Right atrium auricular region (tissue), 2 donors: ENCODE measurements at regions not wholly inside any gene's neighbourhood (a gene's known extent, or its start where the extent isn't known, plus 50 kb on each side); places are given as distances from the start of the nearest gene placed in this dataset.

Experiments
- DNase-seq: peaks from one replicate; pipeline ENCODE4 v3.0.0-alpha.2; 2019; ENCODE audit warnings: low spot score
- H3K27ac ChIP-seq, 2 donors: fragments of 200-600 bp; sonication (generic); 1 replicate in 1 of 2; 2 replicates in 1 of 2; pipeline ENCODE4 v1.5.1; 2016 to 2019
- H3K27me3 ChIP-seq, 2 donors: fragments of 200-600 bp; sonication (generic); one replicate each; pipeline versions ENCODE4 v1.5.1 to v1.6.0; 2017 to 2019
- H3K36me3 ChIP-seq: fragments of 200-600 bp; sonication (generic); one replicate; pipeline ENCODE4 v1.5.1; 2016
- H3K4me1 ChIP-seq, 2 donors: fragments of 200-600 bp; sonication (generic); one replicate each; pipeline versions ENCODE4 v1.5.1 to v1.6.0; 2017 to 2019
- H3K4me3 ChIP-seq, 2 donors: fragments of 200-600 bp; sonication (generic); 1 replicate in 1 of 2; 2 replicates in 1 of 2; pipeline ENCODE4 v1.5.1; 2017 to 2019; ENCODE audit warnings: mild to moderate bottlenecking in 1 of 2, moderate library complexity in 1 of 2
- H3K9me3 ChIP-seq, 2 donors: fragments of 200-600 bp; sonication (generic); one replicate each; pipeline ENCODE4 v1.5.1; 2019
- TF ChIP-seq, protein P1 (sequence below), 2 donors: fragments of 200-600 bp; sonication (generic); IDR thresholded peaks; one replicate each; pipeline ENCODE4 v1.5.1; 2019; ENCODE audit warnings: antibody characterized with exemption in 2 of 2

DNA sequence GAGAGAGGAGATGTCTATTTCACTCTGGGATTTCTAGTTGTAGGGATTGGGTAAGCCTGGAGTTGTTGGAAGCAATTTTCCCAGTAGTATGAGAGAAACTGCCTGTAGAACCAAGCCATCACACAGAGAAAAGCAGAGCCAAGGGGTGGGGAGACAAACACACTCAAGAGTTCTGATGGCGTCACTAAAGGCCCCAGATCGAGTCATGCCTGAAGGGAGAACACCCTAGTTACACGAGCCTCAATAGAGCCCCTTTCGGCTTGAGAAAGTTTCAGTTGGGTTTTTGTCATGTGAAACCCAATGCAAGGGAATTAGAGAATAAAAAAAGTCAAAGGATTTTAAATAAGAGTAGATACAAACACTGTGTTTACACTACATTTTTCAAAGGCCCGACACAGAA, 66.1 kb upstream of the PFN2 start:
- H3K36me3 ChIP-seq: no peaks in the 10 kb centered on the region
- H3K4me3 ChIP-seq: no peak overlapping the region
- DNase-seq: no peak
- H3K4me1 ChIP-seq: no peaks in the 10 kb centered on the region
- H3K9me3 ChIP-seq: peaks cover 0 to 11% of the 10 kb centered on the region in 2 donors
- TF ChIP-seq, protein P1, sequence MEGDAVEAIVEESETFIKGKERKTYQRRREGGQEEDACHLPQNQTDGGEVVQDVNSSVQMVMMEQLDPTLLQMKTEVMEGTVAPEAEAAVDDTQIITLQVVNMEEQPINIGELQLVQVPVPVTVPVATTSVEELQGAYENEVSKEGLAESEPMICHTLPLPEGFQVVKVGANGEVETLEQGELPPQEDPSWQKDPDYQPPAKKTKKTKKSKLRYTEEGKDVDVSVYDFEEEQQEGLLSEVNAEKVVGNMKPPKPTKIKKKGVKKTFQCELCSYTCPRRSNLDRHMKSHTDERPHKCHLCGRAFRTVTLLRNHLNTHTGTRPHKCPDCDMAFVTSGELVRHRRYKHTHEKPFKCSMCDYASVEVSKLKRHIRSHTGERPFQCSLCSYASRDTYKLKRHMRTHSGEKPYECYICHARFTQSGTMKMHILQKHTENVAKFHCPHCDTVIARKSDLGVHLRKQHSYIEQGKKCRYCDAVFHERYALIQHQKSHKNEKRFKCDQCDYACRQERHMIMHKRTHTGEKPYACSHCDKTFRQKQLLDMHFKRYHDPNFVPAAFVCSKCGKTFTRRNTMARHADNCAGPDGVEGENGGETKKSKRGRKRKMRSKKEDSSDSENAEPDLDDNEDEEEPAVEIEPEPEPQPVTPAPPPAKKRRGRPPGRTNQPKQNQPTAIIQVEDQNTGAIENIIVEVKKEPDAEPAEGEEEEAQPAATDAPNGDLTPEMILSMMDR (IDR thresholded peaks at IDR 0.05): no peak
- H3K27me3 ChIP-seq: no peaks in the 10 kb centered on the region
- H3K27ac ChIP-seq: no peak overlapping the region

GRCh38 chr3:150035910-150036612, 65.4 kb upstream of the PFN2 start:
- Histone ChIP-seq H3K27ac (no peak overlapping the region), H3K4me3 (no peak overlapping the region), H3K27me3 (no peaks in the 10 kb centered on the region), H3K4me1 (no peaks in the 10 kb centered on the region), H3K36me3 (no peaks in the 10 kb centered on the region), H3K9me3 (peaks cover 0 to 4% of the 10 kb centered on the region in 2 donors)
- DNase-seq: no peak
- TF ChIP-seq, protein P1 (IDR thresholded peaks at IDR 0.05): no peak

DNA sequence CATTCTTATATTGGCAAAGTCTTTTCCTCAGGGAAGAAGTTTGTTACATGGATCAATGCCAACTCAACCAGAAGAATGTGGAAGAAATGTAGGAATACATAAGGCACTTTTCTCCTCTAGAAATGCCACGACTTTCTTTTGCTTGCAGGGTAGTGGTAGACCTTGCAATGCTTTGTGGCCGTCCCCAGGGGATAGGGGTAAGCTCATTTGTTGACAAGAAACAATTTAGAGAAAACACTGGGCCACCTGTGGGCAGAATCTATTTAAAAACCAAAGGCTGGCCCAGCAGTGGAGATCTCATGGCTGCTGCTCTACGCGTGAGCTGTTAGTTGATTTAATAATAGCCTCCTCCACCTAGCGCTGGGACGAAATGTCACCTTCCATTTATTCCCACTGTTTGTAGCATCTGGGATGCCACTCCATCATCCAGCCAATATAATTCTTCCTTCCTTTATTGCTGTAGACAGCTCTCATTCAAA, 64.6 kb upstream of the PFN2 start:
- Histone ChIP-seq H3K4me3 (no peak overlapping the region), H3K27ac (no peak overlapping the region)
- no peak for DNase-seq

DNA sequence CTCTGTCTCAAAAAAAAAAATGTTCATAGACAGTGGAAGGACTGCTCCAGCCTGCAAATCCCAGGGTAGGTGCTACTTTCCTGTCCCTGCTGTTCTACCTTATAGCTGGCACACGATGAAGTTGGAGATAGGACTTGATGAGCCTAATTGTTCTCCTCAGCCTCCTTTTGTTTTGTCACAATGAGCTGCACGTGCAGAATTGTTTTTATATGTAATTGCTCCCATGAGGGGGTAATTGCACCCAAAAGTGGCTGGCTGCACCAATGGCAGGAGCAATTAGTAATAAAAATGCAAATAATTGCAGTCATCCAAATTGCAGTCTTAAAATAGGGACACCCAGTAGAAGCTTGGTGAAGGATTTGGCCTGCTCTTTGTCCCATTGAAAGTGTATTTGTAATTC, 63.0 kb upstream of the PFN2 start:
- no peak overlapping the region for H3K4me3 ChIP-seq
- no peak overlapping the region for H3K27ac ChIP-seq
- H3K9me3 ChIP-seq: no peaks in the 10 kb centered on the region
- TF ChIP-seq, protein P1 (IDR thresholded peaks at IDR 0.05): no peak
- H3K36me3 ChIP-seq: no peaks in the 10 kb centered on the region
- no peaks in the 10 kb centered on the region for H3K27me3 ChIP-seq
- DNase-seq: no peak
- H3K4me1 ChIP-seq: no peaks in the 10 kb centered on the region

More for the DNA sequence above, 64.6 kb upstream of the PFN2 start:
- Histone ChIP-seq H3K4me1 (no peaks in the 10 kb centered on the region), H3K9me3 (no peaks in the 10 kb centered on the region), H3K36me3 (no peaks in the 10 kb centered on the region), H3K27me3 (no peaks in the 10 kb centered on the region)
- TF ChIP-seq, protein P1 (IDR thresholded peaks at IDR 0.05): no peak

- Histone ChIP-seq H3K36me3 (no peaks in the 10 kb centered on the region), H3K27me3 (no peaks in the 10 kb centered on the region), H3K4me3 (no peak overlapping the region), H3K9me3 (peaks cover 0 to 15% of the 10 kb centered on the region in 2 donors), H3K27ac (no peak overlapping the region), H3K4me1 (no peaks in the 10 kb centered on the region)
- DNase-seq: no peak
- TF ChIP-seq, protein P1 (IDR thresholded peaks at IDR 0.05): no peak
Measured at GRCh38 chr3:150030841-150031240, 60.1 kb upstream of the PFN2 start.

GRCh38 chr3:150023239-150023636, 52.5 kb upstream of the PFN2 start:
- Histone ChIP-seq H3K27me3 (no peaks in the 10 kb centered on the region), H3K27ac (no peak overlapping the region), H3K4me3 (no peak overlapping the region), H3K36me3 (no peaks in the 10 kb centered on the region), H3K9me3 (peaks cover 0 to 23% of the 10 kb centered on the region in 2 donors), H3K4me1 (no peaks in the 10 kb centered on the region)
- TF ChIP-seq, protein P1 (IDR thresholded peaks at IDR 0.05): no peak
- DNase-seq: no peak
